Body of pancreas (tissue), 4 donors: ENCODE measurements at regions not wholly inside any gene's neighbourhood (a gene's known extent, or its start where the extent isn't known, plus 50 kb on each side); places are given as distances from the start of the nearest gene placed in this dataset.

Experiments
- CTCF ChIP-seq, 7 experiments: fragments of 450-650 bp in 4 of 7; fragments of 200-600 bp in 3 of 7; sonication (generic) in 3 of 7; IDR thresholded peaks; one replicate each; pipeline ENCODE4 v1.5.1; 2016 to 2019; ENCODE audit warnings: antibody characterized with exemption in 7 of 7
- POLR2A ChIP-seq, 3 donors: fragments of 450-650 bp; IDR thresholded peaks; one replicate each; pipeline ENCODE4 v1.6.1; 2016; ENCODE audit warnings: antibody characterized with exemption in 3 of 3, mild to moderate bottlenecking in 2 of 3

- TF ChIP-seq CTCF (IDR thresholded peaks at IDR 0.05), result no peak
- no peak for TF ChIP-seq POLR2A (IDR thresholded peaks at IDR 0.05)
Observed at GRCh38 chr2:6139142-6139541, 447.0 kb downstream of the SOX11 start.
